ENCODE measurements at regions not wholly inside any gene's neighbourhood (a gene's known extent, or its start where the extent isn't known, plus 50 kb on each side); places are given as distances from the start of the nearest gene placed in this dataset.
"Not testable (repeated sequence)": the region's sequence is repeated elsewhere in the genome, so short reads cannot be mapped to it uniquely, and the experiment has no call there.

DNA sequence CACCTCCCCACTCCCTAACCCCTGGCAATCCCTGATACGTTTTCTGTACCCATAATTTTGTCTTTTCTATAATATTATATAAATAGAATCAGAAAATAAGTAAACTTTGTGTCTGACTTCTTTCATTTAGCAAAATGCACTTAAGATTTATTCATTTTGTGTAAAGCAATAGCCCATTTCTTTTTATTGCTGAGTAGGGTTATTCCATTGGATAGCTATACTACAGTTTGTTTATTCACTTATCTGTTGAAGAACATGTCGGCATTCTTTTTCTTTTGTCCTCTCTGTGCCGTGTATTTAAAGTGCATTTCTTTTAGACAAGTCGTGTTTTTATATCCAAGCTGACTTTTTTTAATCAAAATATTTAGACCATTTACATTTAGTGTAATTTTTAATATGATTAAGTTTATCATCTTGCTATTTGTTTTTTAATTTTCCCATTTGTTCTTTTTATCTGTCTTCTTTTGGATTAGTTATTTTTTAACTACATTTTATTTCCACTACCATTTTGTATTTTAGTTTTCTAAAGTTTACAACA is 176.4 kb upstream of the TSHZ3 start:
- in situ Hi-C loops (cut with HindIII; ENCODE audit: low sequenced_read_pairs) = no loop called here

DNA sequence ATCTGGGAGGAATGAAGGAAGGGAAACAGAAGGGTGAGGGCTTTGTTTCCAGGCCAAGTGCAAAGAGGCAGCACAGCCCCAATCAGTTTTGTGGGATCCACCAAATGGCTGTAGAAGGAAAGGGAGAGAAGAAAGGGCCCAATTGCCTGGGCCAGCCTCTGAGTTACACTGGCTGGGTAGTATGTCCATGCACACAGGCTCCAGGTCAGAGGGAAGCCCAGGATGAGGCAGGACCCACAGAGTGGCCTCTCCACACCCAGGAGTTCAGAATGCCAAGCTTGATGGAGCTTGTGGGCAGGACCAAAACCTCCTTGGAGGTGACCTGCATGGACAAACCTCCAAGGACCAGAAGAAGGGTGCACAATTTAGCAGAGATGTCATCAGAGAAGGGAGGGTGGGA is 178.2 kb upstream of the TSHZ3 start:
- in situ Hi-C loops (cut with HindIII; ENCODE audit: low sequenced_read_pairs) = no loop called here

DNA sequence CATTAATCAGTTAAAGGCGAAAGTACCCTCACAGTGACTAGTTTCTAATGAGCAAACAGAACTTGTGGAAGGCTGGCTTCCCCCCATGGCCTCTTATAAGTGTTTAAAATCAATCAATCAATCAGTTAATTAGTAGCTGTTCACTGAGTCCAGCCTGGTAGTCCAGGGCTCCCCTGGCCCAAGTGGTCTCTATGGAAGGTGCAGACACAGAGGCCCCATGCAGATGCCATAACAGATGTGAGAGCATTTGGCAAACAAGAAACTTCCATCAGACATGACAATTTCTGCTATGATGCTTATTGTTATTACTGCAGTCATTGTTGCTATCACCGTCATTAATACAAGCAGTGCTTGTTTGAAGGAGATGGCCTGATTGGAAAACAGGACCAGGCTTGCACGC is 179.0 kb upstream of the TSHZ3 start:
- in situ Hi-C loops (cut with HindIII; ENCODE audit: low sequenced_read_pairs) = no loop called here

DNA sequence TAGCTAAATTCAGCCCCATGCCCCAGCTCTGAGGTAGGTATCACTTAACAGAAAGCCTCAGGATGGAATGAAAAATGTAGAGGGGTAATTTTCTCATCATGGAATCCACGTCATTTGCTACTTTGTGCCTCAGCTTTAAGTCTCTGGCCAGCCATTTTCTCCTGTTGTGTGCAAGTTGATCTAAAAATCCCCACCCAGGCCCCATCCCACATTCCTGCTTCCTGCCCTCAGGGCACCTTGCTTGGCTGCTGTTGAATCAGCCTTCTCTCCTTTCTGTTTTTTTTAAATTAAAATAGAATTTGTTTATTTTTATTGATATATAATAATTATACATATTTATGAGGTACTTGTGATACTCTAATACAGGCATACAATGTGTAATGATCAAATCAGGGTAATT is 179.9 kb upstream of the TSHZ3 start:
- in situ Hi-C loops (cut with HindIII; ENCODE audit: low sequenced_read_pairs) = no loop called here

DNA sequence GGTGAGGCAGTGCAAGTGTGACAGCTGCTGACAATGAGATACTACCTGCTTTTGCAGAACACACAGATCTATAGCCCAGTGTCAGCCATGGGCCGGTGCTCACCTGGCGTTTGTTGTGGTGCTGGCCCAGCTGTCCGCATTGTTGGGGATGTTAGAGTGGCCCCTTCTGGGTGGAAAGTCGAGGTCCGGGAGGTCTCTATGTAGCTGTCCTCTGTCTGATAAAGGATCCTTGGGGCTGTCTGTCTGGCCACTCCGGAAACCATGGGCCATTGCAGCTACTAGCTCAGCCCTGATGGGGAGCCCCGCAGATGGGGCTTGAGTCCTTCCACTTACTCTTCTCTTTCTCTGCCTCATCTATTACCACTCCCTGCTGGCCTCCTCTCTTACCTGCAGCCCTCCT is 181.5 kb upstream of the TSHZ3 start:
- in situ Hi-C loops (cut with HindIII; ENCODE audit: low sequenced_read_pairs) = no loop called here

DNA sequence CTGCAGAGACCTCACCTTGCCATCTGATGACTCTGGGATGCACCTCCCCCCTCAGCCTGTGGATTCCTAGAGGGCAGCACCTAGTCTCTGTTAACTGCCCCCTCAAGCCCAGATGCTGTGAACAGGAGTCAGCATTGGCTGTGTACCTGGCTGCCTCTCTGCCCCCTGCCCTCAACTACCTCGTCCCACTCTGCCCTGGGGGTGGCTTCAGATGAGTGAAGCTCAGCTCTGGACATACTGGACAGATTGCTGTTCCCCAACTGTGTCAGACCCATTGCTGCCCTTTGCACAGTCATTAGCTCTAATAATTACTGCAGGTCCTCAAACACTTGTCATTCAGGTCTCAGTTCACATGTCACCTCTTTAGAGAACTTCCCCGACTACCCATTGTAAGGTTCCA is 182.1 kb upstream of the TSHZ3 start:
- in situ Hi-C loops (cut with HindIII; ENCODE audit: low sequenced_read_pairs) = no loop called here

DNA sequence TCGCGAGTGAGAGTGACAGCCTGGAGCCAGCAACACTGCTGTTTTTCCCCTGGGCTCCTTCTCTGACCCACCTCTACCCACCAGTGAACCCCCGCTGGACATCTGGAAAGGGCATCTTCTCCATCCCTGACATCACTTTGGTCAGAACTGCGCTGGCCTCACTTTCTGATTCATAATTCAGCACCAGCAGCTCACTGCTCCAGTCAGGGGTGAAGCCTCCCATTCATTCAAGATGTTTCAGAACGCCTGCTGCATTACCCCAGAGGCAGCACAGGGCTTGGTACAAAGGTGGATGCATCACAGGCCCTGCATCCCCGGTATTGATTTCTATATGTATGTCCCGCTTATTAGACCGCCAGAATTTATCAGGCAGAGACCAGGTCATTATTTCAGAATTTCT is 182.8 kb upstream of the TSHZ3 start:
- in situ Hi-C loops (cut with HindIII; ENCODE audit: low sequenced_read_pairs) = no loop called here

DNA sequence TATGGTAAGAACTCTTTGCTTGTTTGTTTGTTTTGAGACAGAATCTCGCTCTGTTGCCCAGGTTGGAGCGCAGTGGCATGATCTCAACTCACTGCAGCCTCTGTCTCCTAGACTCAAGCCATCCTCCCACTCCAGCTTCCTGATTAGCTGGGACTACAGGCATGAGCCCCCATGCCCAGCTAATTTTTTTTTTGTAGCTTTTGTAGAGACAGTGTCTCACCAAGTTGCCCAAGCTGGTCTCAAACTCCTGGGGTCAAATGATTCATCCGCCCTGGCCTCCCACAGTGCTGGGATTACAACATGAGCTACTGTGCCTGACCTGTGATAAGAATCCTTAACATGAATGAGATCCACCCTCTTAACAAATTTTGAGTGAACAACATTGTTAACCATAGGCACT is 183.9 kb upstream of the TSHZ3 start:
- in situ Hi-C loops (cut with HindIII; ENCODE audit: low sequenced_read_pairs) = no loop called here

DNA sequence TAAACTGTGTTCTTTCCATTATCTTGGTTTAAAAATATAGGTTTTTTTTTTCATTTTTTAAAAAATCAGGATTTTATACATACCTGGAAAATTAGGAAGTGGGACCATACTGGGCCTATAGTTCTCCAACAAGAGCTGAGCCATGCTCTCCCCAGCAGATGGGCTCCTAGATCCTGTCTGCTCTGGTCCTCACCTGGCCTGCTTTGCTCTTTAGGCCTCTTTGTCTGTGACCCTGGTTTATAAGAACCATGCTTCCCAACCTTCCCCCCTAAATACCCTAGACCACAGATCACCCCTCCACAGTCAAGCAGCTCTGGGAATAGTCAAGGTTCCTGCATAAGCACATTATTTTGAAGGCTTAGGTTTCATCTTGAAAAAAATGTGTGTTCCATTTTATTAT is 185.0 kb upstream of the TSHZ3 start:
- in situ Hi-C loops (cut with HindIII; ENCODE audit: low sequenced_read_pairs) = no loop called here

DNA sequence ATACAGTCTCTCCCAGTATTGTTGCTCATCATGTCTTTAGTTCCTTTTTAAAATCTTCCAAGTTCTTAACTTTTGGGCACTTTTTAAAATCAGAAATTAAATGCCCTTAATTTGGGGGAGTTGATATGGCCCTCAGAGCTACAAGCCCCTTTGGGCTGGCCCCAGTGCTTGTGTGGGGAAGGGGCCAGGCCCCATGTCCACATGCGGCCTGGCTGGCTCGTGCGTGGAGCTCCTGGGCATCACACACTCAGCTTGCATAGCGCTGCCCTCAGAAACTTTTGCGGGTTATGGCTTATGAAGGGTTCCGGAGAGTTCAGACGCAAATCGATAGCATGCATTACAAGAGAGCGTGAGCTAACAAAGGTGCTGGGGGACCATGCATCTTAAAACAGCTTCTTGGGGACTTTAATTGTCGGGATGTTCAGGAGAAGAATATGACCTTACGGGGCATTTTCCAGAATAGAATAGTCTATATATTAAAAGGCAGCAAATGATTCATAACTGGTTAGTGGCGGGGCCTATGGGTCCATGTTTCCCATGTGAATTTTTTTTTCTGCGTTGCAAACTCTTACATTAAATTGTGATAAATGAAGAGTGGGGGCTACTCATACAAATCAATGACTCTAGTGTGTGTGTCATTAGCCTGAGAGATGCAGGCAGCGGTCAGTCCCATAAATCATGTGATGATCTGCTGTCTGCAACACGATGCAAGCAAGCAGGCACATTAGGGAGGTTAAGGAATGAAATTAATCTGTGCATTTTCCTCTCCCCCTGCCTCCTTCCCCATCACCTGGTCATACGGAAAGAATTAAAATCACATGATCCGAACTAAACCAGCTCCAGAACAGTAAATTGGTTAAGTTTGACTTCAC is 185.8 kb upstream of the TSHZ3 start:
- in situ Hi-C loops (cut with HindIII; ENCODE audit: low sequenced_read_pairs) = no loop called here

DNA sequence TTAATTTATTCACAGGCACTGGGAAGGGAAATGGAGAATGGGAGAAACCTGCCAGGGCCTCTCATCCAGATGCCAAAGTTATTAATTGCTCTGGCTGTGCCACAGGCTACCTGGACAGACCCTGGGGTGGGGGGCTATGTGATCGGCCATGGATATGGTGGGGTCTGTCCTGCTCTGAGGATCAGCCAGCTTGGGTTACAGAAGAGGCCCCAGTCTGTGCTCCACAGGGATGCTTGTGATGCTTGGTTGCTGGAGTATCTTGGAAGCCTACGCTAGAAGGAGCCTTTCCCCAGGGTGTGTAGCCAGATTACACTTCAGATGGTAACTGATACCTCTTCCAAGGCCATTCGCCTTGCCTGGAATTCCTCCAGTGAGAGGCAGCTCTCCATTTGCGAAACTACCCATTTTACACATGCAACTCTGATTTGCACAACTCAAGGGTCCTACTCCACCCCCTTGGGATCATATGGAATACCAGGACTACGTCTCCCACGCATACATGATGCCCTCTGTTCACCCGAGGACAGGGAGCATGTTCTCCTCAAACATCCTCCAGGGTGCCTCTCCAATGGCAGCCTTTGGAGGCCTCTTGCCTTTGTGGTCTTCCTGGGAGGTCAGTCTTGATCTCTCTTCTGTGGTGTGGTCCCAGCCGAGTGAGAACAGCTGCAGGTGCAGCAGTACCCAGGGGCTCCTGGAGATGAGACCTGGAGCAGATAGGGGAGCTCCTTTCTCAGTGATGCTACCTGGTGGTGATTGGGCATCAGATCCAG is 186.6 kb upstream of the TSHZ3 start:
- in situ Hi-C loops (cut with HindIII; ENCODE audit: low sequenced_read_pairs) = no loop called here

DNA sequence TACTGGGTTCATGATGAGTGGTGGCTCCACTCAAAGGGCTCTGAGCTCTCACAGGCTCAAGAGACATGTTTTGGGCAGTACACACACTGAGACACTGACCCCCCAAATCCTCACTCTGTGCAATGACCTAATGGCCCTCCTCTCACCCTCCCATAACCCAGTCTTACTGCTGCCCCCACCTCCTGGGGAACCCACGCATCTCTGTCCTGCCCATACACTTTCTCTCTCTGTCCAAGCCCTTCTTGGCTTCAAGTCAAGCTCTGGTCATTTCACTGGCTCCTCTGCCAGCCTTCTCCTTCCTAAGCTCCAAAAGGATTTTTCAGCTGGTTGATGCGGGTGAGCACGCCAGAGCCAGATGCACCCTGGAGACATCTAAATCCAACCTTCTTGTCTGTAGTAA is 187.9 kb upstream of the TSHZ3 start:
- in situ Hi-C loops (cut with HindIII; ENCODE audit: low sequenced_read_pairs) = no loop called here

DNA sequence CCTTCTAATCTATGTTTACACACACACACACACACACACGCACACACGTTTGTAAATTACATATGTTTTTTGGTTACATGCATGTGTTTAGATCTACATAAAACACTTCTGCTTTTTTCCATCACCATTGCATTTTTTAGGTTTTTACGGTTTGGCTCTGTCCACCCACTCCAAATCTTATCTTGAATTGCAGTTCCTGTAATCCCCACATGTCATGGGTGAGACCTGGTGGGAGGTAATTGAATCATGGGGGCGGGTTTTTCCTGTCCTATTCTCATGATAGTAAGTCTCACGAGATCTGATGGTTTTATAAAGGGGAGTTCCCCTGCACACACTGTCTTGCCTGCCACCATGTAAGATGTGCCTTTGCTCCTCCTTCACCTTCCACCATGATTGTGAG is 188.7 kb upstream of the TSHZ3 start:
- in situ Hi-C loops (cut with HindIII; ENCODE audit: low sequenced_read_pairs) = not testable (repeated sequence)

DNA sequence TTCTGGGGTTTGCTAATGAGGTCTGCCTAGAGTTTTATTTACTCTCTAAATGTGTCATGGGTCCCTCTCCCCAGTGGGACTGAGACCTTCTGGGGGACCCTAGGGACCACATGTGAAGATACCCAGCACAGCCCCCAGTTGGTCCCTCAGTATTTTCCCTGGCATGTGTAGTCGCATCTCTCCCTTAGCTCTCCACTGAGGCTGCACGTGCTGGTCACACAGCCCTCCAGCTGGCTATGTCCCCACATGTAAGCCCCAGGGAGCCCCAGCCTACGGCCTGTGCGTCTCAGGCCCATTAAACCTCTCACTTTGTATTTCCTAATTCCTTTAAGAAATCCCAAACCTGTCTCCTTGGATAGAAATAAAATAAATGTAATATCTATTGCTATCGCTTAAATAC is 189.6 kb upstream of the TSHZ3 start:
- in situ Hi-C loops (cut with HindIII; ENCODE audit: low sequenced_read_pairs) = no loop called here

DNA sequence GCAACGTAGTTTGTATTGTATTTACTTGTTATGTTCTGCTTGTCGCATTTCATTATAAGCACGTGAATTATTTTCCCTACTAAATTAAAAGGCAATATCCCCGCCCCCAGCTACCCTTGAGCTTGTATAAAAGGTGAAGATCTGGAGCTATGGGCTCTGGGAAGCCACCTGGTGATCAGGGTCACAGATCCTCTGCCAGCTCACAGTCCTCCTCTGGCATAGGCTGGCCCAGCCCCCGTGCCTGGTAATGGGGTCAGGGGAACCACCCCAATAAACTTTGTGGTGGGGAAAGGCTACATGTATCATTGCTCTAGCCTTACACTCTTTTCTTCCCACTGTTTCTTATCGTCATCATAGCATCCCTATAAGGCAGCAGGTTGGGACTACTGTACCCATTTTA is 190.2 kb upstream of the TSHZ3 start:
- in situ Hi-C loops (cut with HindIII; ENCODE audit: low sequenced_read_pairs) = no loop called here

DNA sequence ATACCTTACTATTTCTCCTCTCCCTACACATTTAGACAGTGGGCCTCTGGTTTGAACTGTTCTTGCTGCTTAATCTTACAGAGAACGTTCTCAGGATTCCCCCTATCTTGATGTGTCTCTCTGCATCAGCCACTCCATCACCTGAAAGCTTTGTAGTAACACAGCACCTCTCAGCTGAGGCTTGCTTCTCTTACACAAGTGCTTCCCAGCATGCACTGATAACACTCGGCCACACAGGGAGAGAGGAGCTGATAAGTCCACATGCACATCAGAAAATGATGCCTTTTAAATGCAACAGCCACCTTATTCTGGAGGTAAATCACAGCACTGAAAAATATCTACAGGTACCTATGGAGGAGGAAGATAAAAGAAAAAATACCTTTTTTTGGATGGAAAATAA is 192.2 kb upstream of the TSHZ3 start:
- in situ Hi-C loops (cut with HindIII; ENCODE audit: low sequenced_read_pairs) = no loop called here

DNA sequence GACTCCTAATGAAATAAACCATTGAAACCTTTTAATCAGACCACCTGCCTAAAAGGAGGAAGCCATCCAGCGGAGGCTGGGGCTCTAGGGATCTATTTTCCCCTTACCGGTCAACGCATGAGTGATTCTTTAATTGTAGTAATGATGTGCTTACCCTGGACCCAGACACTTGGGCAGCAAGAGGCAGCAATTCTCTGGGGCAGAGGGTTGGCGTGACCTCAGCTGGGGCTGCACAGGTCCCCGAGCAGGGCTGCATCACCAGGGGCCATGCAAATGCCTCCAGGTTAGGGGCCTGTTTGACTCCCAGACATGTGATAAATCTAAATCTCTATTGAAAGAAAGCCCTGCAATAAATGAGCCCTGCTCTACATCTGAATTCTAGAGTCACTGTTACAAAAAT is 194.2 kb upstream of the TSHZ3 start:
- in situ Hi-C loops (cut with HindIII; ENCODE audit: low sequenced_read_pairs) = no loop called here

DNA sequence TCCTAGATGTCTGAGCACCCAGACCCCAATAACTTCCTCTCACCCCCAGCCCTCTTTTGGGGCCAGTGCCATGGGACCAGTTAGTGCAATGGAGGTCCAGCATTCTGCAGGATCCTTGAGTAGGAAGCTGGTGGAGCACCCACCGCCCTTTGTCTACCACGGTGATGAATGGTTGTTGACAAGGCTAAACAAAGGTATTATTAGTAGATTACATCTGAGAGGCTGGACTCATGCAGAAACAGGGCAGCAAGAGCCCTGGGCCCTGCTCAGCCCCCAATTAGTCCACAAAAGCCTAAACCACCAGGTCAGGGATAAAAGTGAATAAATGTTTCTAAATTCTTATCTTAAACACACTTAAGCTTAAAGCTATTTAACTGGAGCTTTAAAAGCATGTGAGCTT is 196.5 kb upstream of the TSHZ3 start:
- in situ Hi-C loops (cut with HindIII; ENCODE audit: low sequenced_read_pairs) = no loop called here

DNA sequence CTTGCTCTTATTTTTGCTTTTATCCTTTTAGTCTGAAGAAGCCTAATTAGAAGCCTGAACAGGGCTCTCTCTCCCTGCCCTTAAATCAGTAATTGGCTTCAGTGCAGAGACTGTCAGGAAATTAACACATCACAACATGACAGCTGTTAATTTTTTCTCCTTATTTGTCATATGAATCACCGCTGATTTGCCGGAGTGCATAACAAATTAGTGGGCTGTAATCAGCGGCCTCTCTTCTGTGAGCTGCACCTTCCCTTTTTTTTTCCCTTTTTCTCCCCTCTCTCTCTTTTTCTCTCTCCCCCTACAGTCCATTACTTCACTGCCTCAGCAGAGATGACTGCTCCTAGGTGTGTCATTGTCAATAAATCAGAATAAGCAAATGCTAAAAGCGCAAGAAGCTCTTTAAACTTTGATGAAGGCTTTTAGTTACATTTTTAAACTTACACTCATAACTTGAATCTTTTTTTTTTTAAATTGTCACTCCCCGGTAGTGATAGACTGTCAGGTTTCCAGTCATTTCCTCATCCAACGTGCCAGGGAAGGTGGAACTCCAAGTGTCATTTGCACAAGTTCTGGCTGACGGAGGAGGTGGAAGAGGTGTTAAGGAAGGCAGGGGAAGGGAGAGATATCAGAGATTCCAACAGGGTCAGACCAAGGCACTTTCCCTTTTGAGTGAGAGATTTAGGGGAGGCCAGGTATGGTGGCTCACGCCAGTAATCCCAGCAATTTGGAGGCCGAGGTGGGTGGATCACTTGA is 197.1 kb upstream of the TSHZ3 start:
- in situ Hi-C loops (cut with HindIII; ENCODE audit: low sequenced_read_pairs) = no loop called here

DNA sequence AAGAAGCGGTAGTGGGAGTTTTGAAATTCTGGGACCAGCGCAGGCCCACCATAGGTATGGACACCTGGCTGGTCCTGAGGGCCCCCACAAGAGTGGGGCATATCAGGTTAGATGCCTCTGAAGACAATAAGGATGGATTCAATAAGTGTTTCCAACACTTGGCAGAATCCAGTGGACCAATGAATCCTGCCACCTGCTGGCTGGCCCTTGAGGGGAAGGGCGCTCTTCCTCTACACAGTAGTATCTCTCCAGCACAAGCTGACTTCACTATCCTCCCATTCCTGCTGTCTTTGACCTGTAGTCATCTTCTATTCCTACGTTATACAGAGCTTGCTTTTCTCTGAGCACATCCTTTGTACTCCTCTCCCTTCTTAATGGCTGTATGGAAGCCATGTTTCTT is 199.7 kb upstream of the TSHZ3 start:
- in situ Hi-C loops (cut with HindIII; ENCODE audit: low sequenced_read_pairs) = no loop called here

DNA sequence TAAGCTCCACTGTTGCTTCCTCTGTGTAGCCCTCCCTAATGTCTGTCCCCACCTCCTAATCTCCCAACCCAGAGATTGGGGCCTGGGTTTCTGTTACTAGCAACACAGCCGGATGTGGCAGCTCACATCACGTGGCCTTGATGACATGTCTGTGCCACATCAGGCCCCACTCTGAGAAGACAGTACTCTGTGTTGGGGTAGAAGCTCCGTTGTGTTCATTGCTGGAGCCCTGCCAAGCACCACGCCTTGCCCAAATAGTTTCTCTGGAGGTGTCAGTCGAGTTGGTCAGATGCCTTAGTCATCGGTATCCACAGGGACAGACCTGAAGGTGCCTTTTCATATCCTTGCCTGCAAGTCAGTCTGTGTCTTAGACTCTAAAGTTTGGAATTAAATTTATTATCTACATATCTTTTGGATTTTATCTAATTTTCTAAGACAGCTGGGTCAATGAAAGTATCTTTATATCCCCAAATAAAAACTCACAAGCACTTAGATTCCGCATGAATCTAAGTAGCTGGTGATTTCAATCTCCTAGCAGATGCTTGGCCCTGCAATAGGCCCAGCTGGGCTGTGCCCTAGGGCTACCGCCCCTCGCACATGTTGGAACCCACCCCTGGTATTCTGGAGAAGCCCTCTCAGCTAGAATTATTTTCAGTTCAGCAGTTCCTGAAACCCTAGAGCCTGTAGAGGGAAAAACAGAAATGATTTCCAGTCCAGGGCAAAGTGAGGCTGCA is 204.0 kb upstream of the TSHZ3 start:
- in situ Hi-C loops (cut with HindIII; ENCODE audit: low sequenced_read_pairs) = no loop called here

Data from DLD1 (cell line).